Adrenal gland (tissue), 5 donors: ENCODE measurements at regions not wholly inside any gene's neighbourhood (a gene's known extent, or its start where the extent isn't known, plus 50 kb on each side); places are given as distances from the start of the nearest gene placed in this dataset.
"Not testable (repeated sequence)": the region's sequence is repeated elsewhere in the genome, so short reads cannot be mapped to it uniquely, and the experiment has no call there.

Source experiments
- POLR2A ChIP-seq, 2 donors: fragments of 450-650 bp; IDR thresholded peaks; one replicate each; pipeline ENCODE4 v1.6.1; 2017; ENCODE audit warnings: antibody characterized with exemption in 2 of 2, mild to moderate bottlenecking in 2 of 2, moderate library complexity in 1 of 2
- TF ChIP-seq, protein P1 (sequence below), 6 experiments: fragments of 450-650 bp in 4 of 6; fragments of 200-600 bp in 2 of 6; sonication (generic) in 1 of 6; IDR thresholded peaks; 1 replicate in 5 of 6; 2 replicates in 1 of 6; pipeline versions ENCODE4 v1.5.1 to v1.8.0; 2016 to 2021; ENCODE audit warnings: antibody characterized with exemption in 6 of 6, mild to moderate bottlenecking in 2 of 6, moderate library complexity in 1 of 6
- donor health status: DM: no; HTN: no; CAD: no.

DNA sequence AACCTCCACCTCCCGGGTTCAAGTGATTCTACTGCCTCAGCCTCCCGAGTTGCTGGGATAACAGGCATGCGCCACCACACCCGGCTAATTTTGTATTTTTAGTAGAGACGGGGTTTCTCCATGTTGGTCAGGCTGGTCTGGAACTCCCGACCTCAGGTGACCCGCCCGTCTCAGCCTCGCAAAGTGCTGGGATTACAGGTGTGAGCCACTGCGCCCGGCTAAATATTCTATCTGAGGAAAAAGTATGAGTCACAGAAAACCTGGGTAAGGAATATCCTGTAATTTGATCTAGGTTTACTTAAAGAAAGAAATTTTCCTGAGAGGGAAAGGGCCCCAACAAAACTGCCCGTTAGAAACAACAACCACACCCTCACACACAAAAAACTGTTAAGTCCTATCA lies 776.2 kb upstream of the NCAM2 start:
- TF ChIP-seq, protein P1, sequence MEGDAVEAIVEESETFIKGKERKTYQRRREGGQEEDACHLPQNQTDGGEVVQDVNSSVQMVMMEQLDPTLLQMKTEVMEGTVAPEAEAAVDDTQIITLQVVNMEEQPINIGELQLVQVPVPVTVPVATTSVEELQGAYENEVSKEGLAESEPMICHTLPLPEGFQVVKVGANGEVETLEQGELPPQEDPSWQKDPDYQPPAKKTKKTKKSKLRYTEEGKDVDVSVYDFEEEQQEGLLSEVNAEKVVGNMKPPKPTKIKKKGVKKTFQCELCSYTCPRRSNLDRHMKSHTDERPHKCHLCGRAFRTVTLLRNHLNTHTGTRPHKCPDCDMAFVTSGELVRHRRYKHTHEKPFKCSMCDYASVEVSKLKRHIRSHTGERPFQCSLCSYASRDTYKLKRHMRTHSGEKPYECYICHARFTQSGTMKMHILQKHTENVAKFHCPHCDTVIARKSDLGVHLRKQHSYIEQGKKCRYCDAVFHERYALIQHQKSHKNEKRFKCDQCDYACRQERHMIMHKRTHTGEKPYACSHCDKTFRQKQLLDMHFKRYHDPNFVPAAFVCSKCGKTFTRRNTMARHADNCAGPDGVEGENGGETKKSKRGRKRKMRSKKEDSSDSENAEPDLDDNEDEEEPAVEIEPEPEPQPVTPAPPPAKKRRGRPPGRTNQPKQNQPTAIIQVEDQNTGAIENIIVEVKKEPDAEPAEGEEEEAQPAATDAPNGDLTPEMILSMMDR (IDR thresholded peaks at IDR 0.05) = not testable (repeated sequence)
- TF ChIP-seq POLR2A (IDR thresholded peaks at IDR 0.05) = not testable (repeated sequence)
